ENCODE measurements at regions not wholly inside any gene's neighbourhood (a gene's known extent, or its start where the extent isn't known, plus 50 kb on each side); places are given as distances from the start of the nearest gene placed in this dataset.
"Not testable (repeated sequence)": the region's sequence is repeated elsewhere in the genome, so short reads cannot be mapped to it uniquely, and the experiment has no call there.

DNA sequence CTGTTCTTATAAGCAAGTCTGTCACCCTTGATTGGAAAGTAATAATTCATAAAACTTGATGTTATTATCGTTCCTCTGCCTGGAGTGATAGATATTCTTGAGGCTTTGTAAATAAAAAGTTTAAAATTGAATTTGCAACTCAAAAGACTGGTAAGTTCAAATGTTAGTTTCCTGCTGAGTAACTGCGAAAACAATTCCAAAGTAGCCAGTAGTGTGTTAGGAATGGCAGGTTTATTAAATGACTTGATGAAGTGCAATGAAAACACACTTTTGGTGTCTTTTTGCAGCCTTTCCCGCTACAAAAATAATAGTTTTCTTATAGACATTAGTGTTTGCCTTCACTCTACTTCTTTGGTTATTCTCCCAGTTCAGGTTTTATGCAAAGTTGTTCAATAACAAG lies 299.3 kb downstream of the DLEU7 start:
- in situ Hi-C loops (cut with MboI; ENCODE audit: low pct_unique_long_range_greater_than_20kb, low sequenced_read_pairs) = no loop called here
- DNase-seq = no peak

DNA sequence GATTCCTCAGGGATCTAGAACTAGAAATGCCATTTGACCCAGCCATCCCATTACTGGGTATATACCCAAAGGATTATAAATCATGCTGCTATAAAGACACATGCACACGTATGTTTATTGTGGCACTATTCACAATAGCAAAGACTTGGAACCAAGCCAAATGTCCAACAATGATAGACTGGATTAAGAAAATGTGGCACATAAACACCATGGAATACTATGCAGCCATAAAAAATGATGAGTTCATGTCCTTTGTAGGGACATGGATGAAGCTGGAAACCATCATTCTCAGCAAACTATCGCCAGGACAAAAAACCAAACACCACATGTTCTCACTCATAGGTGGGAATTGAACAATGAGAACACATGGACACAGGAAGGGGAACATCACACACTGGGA lies 296.3 kb downstream of the DLEU7 start:
- DNase-seq; in situ Hi-C loops (cut with MboI; ENCODE audit: low pct_unique_long_range_greater_than_20kb, low sequenced_read_pairs): not testable (repeated sequence)

- peak; percentile 58 for DNase-seq
- in situ Hi-C loops (cut with MboI; ENCODE audit: low pct_unique_long_range_greater_than_20kb, low sequenced_read_pairs) = no loop called here
Measured at GRCh38 chr13:50548586-50548985, 294.9 kb downstream of the DLEU7 start.

DNA sequence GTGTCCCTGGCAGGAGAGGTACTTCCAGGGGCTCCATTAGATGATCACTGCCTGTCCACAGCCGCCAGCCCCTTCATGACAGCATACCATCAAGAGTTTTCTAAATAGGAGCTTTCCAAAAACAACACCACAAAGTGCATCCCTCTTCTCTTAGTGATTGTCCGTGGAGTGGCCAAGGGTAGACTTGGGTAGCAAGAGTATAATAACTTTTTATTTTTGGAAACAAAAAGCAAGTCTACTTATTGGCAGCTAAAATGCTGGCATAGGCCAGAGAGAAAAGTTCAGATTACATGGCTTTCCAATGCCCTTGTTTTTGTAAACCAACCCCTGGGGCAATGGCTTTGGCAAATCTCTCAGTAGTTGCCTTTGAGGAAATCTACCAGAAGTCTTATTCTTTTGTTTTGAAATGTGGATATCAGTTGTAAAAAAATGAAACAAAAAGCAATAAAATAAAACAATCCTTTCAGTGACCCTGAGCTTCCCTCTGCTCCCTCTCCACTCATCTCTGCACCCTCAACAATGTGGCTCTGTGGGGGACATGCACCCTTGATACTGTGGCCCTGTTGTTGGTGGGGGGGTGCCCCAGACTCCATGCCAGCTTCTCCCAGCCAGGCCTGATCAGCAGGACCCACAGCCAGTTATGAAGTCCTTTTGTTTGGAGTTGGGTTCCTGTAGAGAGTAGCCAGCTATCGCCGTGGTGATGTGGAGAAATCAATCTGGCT lies 294.1 kb downstream of the DLEU7 start:
- in situ Hi-C loops (cut with MboI; ENCODE audit: low pct_unique_long_range_greater_than_20kb, low sequenced_read_pairs) = no loop called here
- DNase-seq = no peak

GRCh38 chr13:50550151-50550550 lies 293.3 kb downstream of the DLEU7 start:
- DNase-seq = no peak
- in situ Hi-C loops (cut with MboI; ENCODE audit: low pct_unique_long_range_greater_than_20kb, low sequenced_read_pairs) = no loop called here

- DNase-seq = no peak
- in situ Hi-C loops (cut with MboI; ENCODE audit: low pct_unique_long_range_greater_than_20kb, low sequenced_read_pairs) = no loop called here
Measured at GRCh38 chr13:50552424-50552966, 291.0 kb downstream of the DLEU7 start.

DNA sequence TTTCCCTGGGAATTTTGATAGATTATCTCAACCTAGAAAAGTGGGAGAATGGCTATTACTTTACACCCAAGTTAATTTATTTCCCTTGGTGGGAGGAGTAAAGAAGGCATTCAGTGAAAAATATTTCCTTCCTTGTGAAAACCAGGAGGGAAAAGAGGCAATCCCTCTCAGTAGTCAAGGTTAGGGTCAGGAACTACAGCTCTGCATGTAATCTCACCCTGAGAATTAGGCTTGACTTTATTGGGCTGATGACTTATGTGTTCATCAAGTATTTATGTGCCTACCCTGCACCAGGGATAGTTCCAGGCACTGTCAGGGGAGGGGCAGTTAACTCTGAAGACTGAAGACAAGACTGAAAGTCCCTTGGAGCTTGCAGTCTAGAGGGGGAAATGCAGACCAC lies 281.8 kb downstream of the DLEU7 start:
- no peak for DNase-seq
- in situ Hi-C loops (cut with MboI; ENCODE audit: low pct_unique_long_range_greater_than_20kb, low sequenced_read_pairs) = no loop called here

- no peak for DNase-seq
- in situ Hi-C loops (cut with MboI; ENCODE audit: low pct_unique_long_range_greater_than_20kb, low sequenced_read_pairs) = no loop called here
Measured at GRCh38 chr13:50566646-50567045, 276.8 kb downstream of the DLEU7 start.

DNA sequence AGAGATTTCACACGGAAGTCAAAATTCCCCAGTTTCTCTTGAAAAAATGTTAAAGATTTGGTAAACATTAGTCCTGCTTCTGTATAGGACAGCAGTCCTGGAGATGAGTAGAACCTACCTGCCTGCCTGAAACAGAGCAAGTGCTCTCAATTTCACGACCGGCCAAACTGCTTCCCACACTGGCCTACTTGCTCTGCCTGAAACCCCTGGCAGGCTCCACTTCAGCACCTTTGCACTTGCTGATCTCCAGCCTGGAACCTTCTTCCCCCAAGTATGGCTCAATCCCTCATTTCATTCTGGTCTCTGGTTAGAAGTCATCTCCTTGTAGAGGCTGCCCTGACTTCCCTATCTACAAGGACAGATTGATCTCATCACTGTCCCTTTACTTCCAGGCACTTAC lies 271.4 kb downstream of the DLEU7 start:
- DNase-seq = no peak
- in situ Hi-C loops (cut with MboI; ENCODE audit: low pct_unique_long_range_greater_than_20kb, low sequenced_read_pairs) = no loop called here

DNA sequence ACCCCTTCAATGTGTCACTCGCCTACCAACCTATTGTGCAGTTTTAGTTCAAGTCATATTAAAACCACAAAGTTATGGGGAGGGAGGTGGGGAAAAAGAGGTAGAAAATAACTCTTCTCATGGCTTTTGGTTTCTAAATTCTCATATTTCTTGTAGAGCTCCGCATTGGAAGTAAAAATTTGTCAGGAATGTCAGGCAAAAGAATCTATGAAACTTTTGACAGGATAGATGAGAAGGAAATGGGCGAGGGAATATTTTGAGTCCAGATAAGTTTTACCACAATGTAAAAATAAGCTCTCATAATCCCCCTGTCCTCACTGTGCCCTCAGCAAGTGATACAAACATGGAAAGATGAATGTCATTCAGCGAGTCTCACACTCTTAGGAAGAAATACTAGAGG lies 270.4 kb downstream of the DLEU7 start:
- DNase-seq = no peak
- in situ Hi-C loops (cut with MboI; ENCODE audit: low pct_unique_long_range_greater_than_20kb, low sequenced_read_pairs) = no loop called here

DNA sequence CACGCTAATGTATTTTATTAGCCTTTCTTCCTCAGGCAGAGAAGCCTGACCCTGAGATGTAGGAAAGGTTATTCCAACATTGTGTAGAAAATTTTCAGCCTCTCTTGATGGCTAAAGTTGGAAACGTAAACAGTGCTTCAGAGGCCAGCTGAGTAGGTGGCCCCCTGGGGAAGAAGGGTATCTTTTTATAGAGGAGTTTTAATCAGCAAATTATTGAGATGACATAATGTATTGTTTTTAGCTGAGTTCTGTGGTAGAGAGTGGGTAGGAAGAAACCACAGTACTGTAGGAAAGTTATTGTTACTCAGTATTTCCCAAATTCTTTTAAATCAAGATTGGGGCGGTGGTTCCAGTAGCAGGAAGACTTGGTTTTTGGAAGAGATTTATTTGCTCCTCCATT lies 268.8 kb downstream of the DLEU7 start:
- in situ Hi-C loops (cut with MboI; ENCODE audit: low pct_unique_long_range_greater_than_20kb, low sequenced_read_pairs) = no loop called here
- DNase-seq = no peak

- in situ Hi-C loops (cut with MboI; ENCODE audit: low pct_unique_long_range_greater_than_20kb, low sequenced_read_pairs) = no loop called here
- DNase-seq = no peak
Measured at GRCh38 chr13:50575138-50575537, 268.4 kb downstream of the DLEU7 start.

GRCh38 chr13:50576156-50576555 lies 267.3 kb downstream of the DLEU7 start:
- no peak for DNase-seq
- in situ Hi-C loops (cut with MboI; ENCODE audit: low pct_unique_long_range_greater_than_20kb, low sequenced_read_pairs) = no loop called here

DNA sequence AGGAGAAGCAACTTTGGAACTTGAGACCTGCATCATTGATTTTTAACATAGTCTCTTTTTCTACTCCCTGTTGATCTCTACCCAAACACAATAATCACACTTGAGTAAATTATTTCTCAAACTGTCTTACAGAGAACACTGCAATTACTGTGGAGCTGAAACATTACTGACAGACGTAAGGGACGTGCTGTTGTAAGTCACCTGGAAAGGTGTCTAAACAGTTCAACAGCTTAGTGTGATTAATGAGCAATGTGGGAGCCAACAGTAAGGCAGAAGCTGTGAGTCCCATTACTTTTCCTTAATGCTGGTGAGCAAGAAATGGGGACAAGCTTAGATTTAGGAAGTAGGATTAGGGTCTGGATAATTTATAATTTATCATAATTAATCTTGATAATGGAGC lies 265.7 kb downstream of the DLEU7 start:
- DNase-seq = no peak
- in situ Hi-C loops (cut with MboI; ENCODE audit: low pct_unique_long_range_greater_than_20kb, low sequenced_read_pairs) = no loop called here

GRCh38 chr13:50580684-50581305 lies 262.7 kb downstream of the DLEU7 start:
- in situ Hi-C loops (cut with MboI; ENCODE audit: low pct_unique_long_range_greater_than_20kb, low sequenced_read_pairs) = no loop called here
- no peak for DNase-seq

DNA sequence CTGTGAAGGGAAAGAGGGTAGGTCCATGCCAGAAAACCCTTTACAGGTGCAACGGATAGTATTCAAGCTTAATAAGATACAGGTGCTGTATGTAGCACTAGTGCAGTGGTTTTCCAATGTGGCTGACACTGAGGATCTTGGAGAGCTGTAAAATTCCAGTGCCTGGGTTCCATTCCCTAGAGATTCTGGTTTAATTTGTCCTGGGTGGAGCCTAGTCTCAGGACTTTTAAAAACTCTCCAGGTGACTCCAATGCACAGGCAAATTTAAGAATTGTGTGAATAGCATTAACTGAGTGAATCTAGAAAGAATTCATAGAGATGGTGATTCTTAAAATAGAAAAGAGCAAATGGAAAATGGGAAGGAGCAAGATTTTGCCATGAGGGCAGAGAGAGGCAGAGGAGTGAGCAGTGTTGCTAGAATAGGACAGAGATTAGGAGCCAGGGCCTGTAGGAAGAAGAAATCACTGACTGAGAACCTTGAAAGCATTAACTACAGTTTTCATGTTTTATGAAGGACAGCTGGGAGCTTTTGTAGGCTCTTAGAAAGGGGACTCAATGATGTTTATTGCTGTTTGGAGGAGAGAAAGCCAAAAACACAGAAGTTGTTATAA lies 261.8 kb downstream of the DLEU7 start:
- in situ Hi-C loops (cut with MboI; ENCODE audit: low pct_unique_long_range_greater_than_20kb, low sequenced_read_pairs) = no loop called here
- no peak for DNase-seq

- no peak for DNase-seq
- in situ Hi-C loops (cut with MboI; ENCODE audit: low pct_unique_long_range_greater_than_20kb, low sequenced_read_pairs) = no loop called here
Measured at GRCh38 chr13:50584856-50585580, 258.5 kb downstream of the DLEU7 start.

GRCh38 chr13:50585674-50586413 lies 257.6 kb downstream of the DLEU7 start:
- DNase-seq = no peak
- in situ Hi-C loops (cut with MboI; ENCODE audit: low pct_unique_long_range_greater_than_20kb, low sequenced_read_pairs) = no loop called here

- in situ Hi-C loops (cut with MboI; ENCODE audit: low pct_unique_long_range_greater_than_20kb, low sequenced_read_pairs) = no loop called here
Measured at GRCh38 chr13:50586414-50587083, 256.9 kb downstream of the DLEU7 start.

More at GRCh38 chr13:50586414-50587083, 256.9 kb downstream of the DLEU7 start:
- no peak for DNase-seq

All from KBM-7 (cell line).